Transverse colon (tissue), 4 donors: ENCODE measurements at regions not wholly inside any gene's neighbourhood (a gene's known extent, or its start where the extent isn't known, plus 50 kb on each side); places are given as distances from the start of the nearest gene placed in this dataset.

Experiments
- DNase-seq: peaks from one replicate; pipeline ENCODE4 v3.0.0-alpha.2; 2019
- H3K27ac ChIP-seq, 4 donors: fragments of 200-600 bp; sonication (generic); 2 replicates each; pipeline ENCODE4 v1.5.1; 2016 to 2018; ENCODE audit warnings: inconsistent platforms in 4 of 4
- H3K27me3 ChIP-seq: fragments of 200-600 bp; sonication (generic); 2 replicates; pipeline ENCODE4 v1.5.1; 2017; ENCODE audit warnings: inconsistent platforms
- H3K36me3 ChIP-seq, 4 donors: fragments of 200-600 bp; sonication (generic); 2 replicates each; pipeline ENCODE4 v1.5.1; 2017 to 2019; ENCODE audit warnings: inconsistent platforms in 4 of 4
- H3K4me1 ChIP-seq, 4 donors: fragments of 200-600 bp; sonication (generic); 2 replicates each; pipeline ENCODE4 v1.5.1; 2017 to 2020; ENCODE audit warnings: inconsistent platforms in 4 of 4
- H3K4me3 ChIP-seq, 4 donors: fragments of 200-600 bp; sonication (generic); 1 replicate in 1 of 4; 2 replicates in 3 of 4; pipeline versions ENCODE4 v1.5.1 to v1.6.1; 2017 to 2019; ENCODE audit warnings: inconsistent platforms in 4 of 4
- H3K9me3 ChIP-seq, 2 donors: fragments of 200-600 bp; sonication (generic); 2 replicates each; pipeline ENCODE4 v1.5.1; 2017 to 2019; ENCODE audit warnings: inconsistent platforms in 2 of 2
- CTCF ChIP-seq, 5 experiments: fragments of 200-600 bp in 3 of 5; fragments of 450-650 bp in 2 of 5; sonication (generic) in 3 of 5; IDR thresholded peaks; 1 replicate in 2 of 5; 2 replicates in 3 of 5; pipeline ENCODE4 v1.5.1; 2016 to 2017; ENCODE audit warnings: antibody characterized with exemption in 5 of 5, inconsistent platforms in 3 of 5, mild to moderate bottlenecking in 2 of 5, moderate library complexity in 1 of 5
- EP300 ChIP-seq: sonication (generic); formaldehyde crosslinking; IDR thresholded peaks from one replicate; pipeline ENCODE4 v1.6.1; 2017; ENCODE audit warnings: antibody characterized with exemption, low read depth
- POLR2A ChIP-seq: fragments of 450-650 bp; IDR thresholded peaks from one replicate; pipeline ENCODE4 v1.6.1; 2016; ENCODE audit warnings: antibody characterized with exemption, mild to moderate bottlenecking, moderate library complexity
- POLR2AphosphoS5 ChIP-seq, 3 donors: sonication (generic); formaldehyde crosslinking; IDR thresholded peaks; one replicate each; pipeline ENCODE4 v1.6.1; 2016; ENCODE audit warnings: antibody characterized with exemption in 3 of 3
- WGBS, 2 donors: methylation state at CpG; one replicate each; pipeline ENCODE4 v1.1.5; 2018; ENCODE audit warnings: low coverage in 1 of 2; 5-methylcytosine and 5-hydroxymethylcytosine counted together
- in situ Hi-C, 4 donors: fragments of 200-750 bp; cut with MboI; loops; one replicate each; pipeline versions ENCODE4 v1.15.0 to v1.15.1; 2017; ENCODE audit warnings: low sequenced_read_pairs in 3 of 4, low pct_ligation_motif_present in 1 of 4, low pct_unique_long_range_greater_than_20kb in 1 of 4
- intact Hi-C: fragments of 100-400 bp; cut with DNase I; formaldehyde crosslinking; loops from one replicate; pipeline ENCODE4 v1.15.1; 2023; ENCODE audit warnings: low total_unique reads

DNA sequence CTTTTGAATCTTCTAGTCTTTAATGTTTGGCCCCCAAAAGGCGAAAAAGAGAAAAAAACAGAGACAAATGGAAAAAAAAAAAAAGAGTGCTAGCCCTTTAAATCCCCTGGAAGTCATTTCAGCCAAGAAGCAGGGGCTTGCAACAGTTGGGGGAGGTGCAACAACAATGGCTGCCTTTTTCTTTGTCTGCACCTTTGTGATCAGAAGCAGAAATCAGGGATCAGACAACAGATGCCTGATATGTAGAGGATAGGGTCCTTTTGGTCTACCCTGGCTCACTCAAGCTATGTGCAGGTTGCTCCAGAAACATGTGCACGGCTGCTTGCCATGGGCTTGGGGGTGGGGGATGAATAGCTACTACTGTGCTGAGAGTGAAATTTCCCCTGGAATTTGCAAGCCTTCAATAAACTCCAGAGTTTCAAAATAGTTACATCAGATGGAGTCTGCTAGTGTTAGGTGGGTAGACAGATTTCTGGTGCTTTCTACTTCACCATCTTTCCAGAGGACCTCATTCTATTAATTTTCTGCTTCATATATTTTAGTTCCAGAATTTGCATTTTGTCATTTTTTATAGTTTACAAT lies 150.9 kb downstream of the FGF18 start:
- H3K27me3 ChIP-seq, result no peaks in the 10 kb centered on the region
- H3K27ac ChIP-seq, result no peak overlapping the region
- TF ChIP-seq POLR2A (no peak), POLR2AphosphoS5 (IDR thresholded peaks at IDR 0.05) (no peak), CTCF (IDR thresholded peaks at IDR 0.05) (no peak), EP300 (no peak)
- H3K4me1 ChIP-seq, result no peaks in the 10 kb centered on the region
- H3K36me3 ChIP-seq, result no peaks in the 10 kb centered on the region
- in situ Hi-C loops (no loop called here), intact Hi-C loops (no loop called here)
- no peak for DNase-seq
- 67% methylated on average over 2 of the region's 2 CpGs; no CpG with 5 or more reads in 1 of the 2 donors for WGBS, 2 donors
- peaks cover 7 to 8% of the 10 kb centered on the region in 2 donors for H3K9me3 ChIP-seq
- no peak overlapping the region for H3K4me3 ChIP-seq

DNA sequence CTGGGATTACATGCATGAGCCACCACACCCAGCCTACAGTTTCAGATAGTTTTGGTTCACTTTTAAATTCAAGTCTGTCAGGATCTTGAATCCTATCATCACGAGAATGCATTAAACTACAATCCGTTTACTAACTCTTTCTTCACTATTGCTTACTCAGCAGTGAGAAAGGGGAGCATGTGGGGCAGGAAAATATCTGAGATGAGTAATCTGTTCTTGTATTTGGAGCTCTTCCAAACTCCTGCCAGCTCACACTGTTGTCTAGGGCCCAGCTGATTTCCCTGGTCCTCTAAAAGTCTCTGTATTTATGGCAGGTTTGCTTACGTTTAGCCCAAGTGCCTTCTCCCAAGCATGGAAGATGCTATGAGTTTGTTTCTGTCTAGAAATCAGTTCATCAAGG lies 152.2 kb downstream of the FGF18 start:
- WGBS, 2 donors, result 17 to 35% methylated on average over 2 to 3 of the region's 3 CpGs
- no peaks in the 10 kb centered on the region for H3K4me1 ChIP-seq
- no peak for DNase-seq
- H3K27me3 ChIP-seq, result no peaks in the 10 kb centered on the region
- no peak overlapping the region for H3K27ac ChIP-seq
- in situ Hi-C loops, result no loop called here
- intact Hi-C loops, result no loop called here
- peaks cover 7 to 8% of the 10 kb centered on the region in 2 donors for H3K9me3 ChIP-seq
- TF ChIP-seq CTCF (IDR thresholded peaks at IDR 0.05) (no peak), EP300 (no peak), POLR2AphosphoS5 (IDR thresholded peaks at IDR 0.05) (no peak), POLR2A (no peak)
- H3K4me3 ChIP-seq, result no peak overlapping the region
- no peaks in the 10 kb centered on the region for H3K36me3 ChIP-seq

- no peaks in the 10 kb centered on the region for H3K27me3 ChIP-seq
- intact Hi-C loops (no loop called here), in situ Hi-C loops (no loop called here)
- no peak overlapping the region for H3K4me3 ChIP-seq
- H3K36me3 ChIP-seq, result no peaks in the 10 kb centered on the region
- peaks cover 7 to 8% of the 10 kb centered on the region in 2 donors for H3K9me3 ChIP-seq
- H3K27ac ChIP-seq, result no peak overlapping the region
- 85% methylated on average over 2 of the region's 2 CpGs; no CpG with 5 or more reads in 1 of the 2 donors for WGBS, 2 donors
- no peaks in the 10 kb centered on the region for H3K4me1 ChIP-seq
- DNase-seq, result no peak
- TF ChIP-seq POLR2A, result no peak
Observed at GRCh38 chr5:171573021-171573420, 153.6 kb downstream of the FGF18 start.

DNA sequence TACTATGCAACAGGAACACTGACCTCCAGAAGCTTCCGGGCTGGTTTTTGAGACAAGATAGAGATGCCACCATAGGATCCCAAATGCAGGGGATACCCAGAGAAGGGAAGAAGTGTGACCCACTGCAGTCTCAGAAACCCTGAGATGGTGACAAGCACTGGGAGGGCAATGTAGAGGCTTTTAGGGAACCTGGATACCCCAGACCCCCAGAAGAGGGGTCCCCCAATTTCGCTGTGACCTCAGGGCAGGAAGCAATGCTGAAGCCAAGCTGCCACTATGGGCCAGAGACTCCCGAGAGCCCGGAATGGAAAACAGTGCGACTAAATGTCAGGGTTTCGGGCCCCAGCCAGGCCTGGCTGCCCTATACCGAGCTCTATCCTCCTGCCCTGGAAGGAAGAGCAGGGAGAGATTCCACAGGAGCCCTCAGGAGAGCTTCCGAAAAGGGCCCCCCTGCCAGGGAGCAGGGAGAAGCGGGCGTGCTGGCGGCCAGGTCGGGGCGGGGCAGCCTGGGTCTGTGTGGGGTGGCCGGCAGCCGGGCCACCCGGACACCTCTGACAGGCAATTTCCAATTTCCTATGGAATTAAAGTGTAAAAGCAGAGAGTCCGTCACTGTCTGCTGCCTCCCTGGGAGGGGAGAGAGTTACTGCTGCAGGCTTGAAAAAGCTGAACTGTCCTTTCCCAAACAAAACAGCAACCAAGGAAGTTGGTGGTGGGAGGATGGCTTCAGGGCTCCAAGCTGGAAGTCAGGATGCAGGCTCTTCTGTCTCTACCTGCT lies 154.2 kb downstream of the FGF18 start:
- WGBS, 2 donors, result 79 to 80% methylated on average over 1 to 17 of the region's 17 CpGs
- in situ Hi-C loops, result no loop called here
- TF ChIP-seq CTCF (IDR thresholded peaks at IDR 0.05) (no peak), POLR2AphosphoS5 (IDR thresholded peaks at IDR 0.05) (no peak), POLR2A (no peak), EP300 (no peak)
- intact Hi-C loops, result no loop called here
- H3K36me3 ChIP-seq, result no peaks in the 10 kb centered on the region
- DNase-seq, result no peak
- H3K4me3 ChIP-seq, result no peak overlapping the region
- no peak overlapping the region for H3K27ac ChIP-seq
- peaks cover 4 to 7% of the 10 kb centered on the region in 2 donors for H3K9me3 ChIP-seq
- H3K4me1 ChIP-seq, result no peaks in the 10 kb centered on the region
- no peaks in the 10 kb centered on the region for H3K27me3 ChIP-seq
